GM19455 (cell line): ENCODE measurements at regions not wholly inside any gene's neighbourhood (a gene's known extent, or its start where the extent isn't known, plus 50 kb on each side); places are given as distances from the start of the nearest gene placed in this dataset.
"Not testable (repeated sequence)": the region's sequence is repeated elsewhere in the genome, so short reads cannot be mapped to it uniquely, and the experiment has no call there.

Experiments
- ATAC-seq: cut with Tn5 transposase; IDR thresholded peaks from one replicate; pipeline ENCODE4 v1.9.1; 2021; ENCODE audit not compliant: unreplicated experiment

DNA sequence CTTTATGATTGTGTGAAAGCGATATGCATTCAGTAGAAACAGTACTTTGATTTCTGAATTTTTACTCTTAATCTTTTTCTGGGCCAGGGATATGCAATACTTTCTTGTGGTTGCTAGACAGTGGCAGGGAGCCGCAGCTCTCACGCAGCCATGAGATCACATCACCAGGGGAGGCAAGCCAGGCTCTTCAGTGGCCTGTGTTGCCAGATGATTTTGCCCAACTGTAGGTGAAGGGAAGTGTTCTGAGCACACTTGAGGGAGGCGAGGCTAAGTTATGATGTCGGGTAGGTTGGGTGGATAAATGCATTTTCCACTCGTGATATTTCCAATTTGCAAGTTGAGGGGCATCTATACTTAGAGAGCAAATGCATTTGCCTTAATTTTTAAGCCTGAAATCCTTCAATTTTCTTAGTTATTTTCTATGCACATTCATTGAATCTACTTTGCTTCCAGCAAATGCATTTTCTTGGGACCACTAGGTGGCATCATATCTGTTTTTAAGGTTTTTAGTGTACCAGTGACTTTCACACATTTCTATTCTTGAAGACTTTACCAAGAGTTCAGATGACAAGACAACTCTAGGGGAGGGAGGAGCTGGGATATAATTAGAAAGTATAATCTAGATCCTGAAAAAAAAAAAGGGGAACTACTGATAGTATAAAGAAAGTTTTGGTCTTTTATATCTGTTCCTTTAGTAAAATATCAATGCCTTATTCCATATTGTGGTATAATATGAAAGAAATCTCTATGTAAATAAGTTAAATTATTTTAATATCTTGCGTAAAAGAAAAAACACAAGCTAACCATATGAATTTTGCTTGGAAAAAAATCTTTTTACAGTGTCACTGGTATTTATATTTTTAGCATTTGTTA, 643.3 kb downstream of the SOCS6 start:
- no peak for ATAC-seq

DNA sequence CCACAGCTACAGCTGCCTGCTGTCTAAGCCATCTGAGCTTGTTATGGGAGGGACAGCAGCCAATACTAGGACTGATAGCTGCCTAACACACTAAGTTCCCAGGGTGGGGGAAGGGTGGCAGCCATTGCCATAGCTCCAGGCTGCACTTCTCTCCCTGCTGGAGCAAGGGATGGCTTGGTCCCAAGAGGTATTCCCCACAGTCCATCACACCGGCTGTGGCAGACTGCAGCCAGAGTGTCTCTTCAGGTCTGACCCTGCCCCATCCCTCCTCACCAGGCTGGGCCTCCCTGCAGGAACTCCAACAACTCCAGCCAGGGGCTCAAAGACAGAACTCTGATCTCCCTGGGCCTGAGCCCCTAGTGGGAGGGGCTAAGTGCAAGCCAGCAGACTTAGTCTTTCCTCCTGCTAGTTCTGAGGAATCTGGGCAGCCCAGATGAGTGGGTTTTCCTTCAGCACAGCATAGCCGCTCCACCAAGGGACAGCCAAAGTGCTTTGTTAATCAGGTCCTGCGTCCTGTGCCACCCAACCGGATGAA, 632.1 kb downstream of the SOCS6 start:
- no peak for ATAC-seq

DNA sequence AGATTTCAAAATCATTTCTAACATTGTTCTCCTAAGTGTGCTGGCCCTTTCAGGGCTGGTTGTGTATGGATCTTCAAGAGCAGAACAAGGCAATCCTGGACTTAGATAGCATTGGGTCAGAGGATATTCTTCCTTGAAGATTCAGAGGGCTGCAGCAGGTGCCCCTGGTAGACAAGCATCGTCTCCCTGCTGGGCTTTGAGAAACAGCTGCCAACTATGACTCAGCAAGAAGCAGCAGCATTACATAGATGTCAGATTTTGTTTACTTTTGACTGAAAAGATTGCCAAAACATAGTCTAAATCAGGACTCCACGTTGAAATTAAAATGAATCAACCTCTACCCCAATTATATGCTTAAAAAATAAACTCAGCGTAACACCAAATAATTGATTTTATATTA, 618.8 kb downstream of the SOCS6 start:
- no peak for ATAC-seq

DNA sequence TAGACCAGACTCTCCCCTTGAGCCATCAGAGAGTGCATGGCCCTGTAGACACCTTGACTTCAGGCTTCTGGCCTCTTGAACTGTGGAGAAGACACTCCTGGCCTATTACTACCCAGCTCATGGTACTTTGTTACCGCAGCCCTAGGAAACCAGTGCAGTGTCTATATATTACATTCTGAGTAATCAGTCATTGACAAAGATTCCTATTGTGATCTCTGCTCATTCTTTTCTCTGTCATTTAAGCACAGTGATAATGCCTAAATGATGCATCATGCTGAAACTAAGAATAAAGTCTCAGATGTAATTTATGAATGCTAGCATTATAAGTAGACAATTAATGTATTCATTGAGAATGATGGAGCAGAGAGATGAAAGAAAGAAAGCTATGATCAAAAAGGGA, 603.5 kb downstream of the SOCS6 start:
- ATAC-seq, result no peak

DNA sequence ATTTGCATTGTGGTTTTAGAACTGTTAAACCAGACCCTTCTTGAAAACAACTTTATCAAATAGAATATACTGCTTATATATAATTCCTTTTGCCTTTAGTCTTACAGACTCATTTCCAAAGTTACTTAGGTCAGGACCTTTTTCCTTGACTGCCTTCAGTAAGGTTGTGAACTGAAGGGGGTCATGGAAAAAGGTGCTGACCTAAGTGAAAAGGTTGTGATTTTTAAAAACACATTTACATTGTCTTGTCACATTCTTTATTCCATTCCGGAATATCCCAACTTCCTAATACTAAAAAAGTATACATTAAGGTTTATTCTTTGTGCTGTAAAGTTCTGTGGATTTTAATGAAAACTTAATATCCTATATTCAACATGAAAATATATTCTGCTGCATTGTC, 581.4 kb downstream of the SOCS6 start:
- no peak for ATAC-seq

DNA sequence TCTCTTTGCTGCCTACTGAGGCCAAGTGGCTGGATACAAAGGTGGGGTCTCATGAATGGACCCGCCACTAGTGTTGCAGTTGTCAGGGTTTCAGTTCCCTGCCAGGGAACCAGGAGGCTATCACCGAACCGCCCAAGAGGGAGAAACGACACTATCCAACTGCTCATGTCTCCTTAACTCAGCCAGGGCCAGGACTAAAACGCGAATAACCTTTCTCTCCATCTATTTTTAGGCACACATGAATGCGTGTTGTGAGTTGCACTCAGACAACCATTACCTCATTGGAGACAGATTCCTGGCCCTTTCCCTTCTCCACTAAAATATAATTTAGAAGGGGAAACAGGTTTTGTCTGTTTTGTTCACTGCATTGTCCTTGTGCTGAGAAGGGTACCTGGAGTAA, 559.5 kb downstream of the SOCS6 start:
- no peak for ATAC-seq

DNA sequence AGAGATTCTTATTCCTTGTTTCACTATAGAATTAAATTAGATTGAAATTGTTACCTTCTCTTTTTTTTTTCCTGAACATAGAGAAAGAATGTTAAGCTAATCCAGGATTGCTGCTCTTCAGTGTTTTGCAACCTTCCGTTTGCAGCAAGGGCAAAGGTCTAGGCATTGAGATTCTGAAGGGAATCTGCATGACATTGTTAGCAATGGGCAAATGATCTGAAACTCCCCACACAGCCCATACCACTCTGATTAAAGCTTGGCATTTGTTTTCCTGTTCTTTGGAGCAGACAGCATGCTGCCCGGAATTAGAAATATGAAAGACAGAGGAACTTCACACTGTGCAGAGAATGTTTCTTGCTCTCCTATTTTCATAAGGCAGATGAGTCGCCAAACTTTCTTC, 551.8 kb downstream of the SOCS6 start:
- ATAC-seq, result no peak

DNA sequence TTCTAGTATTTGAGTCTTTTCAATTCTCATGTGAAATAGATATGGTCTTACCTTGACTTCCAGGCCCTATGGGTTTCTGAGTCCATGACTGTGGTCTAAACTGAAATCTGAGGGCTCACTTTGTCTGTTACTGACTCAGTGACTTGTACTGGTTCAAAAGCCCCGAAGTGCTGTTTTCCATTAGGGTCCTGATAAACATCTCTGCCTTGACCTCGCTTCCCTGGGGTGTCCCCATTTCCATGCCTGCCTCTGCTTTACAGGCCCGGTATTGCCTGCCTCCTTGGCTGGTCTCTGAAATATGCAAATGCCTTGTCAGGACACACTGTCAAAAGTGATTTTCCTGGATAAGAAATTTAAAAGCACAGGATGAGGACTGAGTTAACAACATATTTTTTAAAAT, 538.8 kb downstream of the SOCS6 start:
- no peak for ATAC-seq

DNA sequence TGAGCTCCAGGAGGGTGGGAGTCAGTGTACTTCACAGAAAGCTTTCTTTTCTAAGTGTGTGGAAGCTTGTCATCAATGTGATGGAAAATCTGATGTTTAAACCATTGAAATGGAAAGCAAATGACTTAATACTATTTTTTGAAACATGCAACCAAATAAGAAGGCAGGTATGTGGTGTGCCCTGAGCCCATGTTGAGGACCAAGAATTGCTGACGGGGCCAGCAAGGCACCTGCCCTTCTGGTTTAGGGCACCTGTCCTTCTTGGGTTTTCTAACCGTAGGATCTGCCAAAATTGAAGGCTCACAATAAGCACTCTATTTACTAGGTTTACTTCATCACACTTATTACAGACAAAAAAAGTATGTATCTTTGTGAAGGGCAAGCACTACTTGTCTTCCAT, 537.7 kb downstream of the SOCS6 start:
- ATAC-seq, result no peak

DNA sequence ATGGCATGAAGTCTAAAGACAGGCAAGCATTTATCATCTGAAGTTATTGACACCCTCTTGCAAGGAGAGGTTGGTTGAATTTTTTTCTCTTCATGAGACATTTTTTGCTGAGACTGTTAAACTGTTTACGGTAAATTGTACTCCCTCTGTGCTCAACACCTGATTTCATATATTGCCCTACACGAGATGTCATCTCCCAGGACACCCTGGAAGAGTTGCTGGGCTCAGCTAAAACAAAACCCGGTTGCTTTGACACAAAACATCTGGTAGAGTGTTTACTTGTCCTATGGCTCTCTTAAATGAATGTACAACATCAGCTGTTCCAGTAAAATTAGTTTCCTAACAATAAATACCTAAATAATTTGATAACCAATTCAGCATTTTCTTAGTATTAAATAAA, 533.8 kb downstream of the SOCS6 start:
- ATAC-seq, result no peak

DNA sequence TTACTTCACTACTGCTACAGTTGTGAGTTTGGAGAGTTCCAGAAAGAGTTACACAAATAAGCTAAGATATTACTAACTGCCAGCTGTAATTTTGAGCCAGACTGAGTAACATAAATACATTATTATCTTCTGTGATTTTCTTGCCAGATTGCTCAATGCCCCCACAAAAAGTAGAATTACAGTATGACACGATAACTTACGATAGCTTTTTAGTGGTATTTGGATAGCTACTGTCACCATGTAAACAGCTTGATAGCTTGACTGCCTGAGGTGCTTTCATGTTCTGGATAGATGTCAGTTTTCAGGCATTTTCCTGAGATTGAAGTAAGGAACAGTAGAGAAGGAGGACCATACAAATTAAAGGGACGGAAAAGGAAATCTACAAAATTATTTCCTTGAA, 533.3 kb downstream of the SOCS6 start:
- no peak for ATAC-seq

DNA sequence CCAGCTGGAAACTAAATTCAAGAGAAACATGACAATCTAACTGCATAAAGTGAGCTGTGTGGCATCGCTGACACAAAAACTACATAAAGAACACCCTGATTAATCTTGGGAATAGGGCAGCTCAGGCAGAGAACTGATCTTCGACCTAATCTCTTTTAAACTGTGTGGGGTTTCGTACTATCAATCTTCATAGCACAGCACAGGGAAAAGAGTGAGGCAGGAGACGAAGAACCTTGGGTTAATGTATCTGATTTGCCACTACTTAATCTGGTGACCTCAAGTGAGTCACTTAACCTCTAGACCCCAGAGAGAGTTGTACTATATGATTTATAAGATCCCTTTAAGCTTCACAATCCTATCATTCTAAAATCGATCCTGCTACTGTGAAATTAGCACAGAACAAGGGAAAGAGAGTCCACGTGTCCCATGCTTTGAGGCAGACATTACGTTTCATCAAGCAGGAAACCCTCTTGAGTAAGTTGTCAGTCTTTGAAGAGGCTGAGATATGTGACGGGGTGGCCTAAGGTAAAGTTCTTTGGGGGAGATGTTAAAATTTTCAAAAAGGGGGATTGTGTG, 519.7 kb downstream of the SOCS6 start:
- no peak for ATAC-seq

DNA sequence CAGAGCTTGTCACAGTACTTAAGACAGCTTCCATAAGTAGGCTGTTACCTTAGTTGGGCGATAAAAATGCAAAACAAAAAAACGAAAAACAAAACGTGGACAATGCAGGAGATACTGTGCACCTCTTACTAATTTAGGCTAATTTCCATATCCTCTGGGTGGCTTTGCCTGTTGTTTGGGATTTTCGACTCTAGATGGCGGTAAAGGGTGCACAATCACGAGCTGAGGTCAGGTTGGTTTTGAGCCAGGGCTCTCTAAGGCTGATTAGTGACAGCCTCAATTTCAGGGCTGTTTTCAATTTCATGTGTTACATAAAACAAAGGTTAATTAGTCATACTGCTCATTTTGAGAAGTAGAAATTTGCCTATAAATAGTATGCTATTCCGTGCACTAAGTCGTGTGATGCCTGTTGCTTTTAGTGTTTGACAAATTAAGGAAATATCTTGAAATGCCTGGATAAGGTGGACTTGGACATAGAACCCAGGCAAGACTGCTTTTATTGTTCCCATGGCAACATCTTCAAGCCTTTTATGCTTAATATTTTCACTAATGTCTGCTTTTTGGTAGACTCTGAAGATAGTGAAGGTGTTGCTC, 493.1 kb downstream of the SOCS6 start:
- ATAC-seq, result peak; percentile 95

DNA sequence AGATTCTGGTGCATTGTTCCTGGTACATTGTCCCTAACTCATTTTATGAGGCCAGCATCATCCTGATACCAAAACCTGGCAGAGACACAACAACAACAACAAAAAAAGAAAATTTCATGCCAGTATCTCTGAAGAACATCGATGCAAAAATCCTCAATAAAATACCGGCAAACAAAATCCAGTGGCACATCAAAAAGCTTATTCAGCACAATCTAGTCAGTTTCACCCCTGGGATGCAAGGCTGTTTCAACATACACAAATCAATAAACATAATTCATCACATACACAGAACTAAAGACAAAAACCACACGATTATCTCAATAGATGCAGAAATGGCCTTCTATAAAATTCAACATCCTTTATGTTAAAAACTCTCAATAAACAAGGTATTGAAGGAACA, 477.4 kb downstream of the SOCS6 start:
- not testable (repeated sequence) for ATAC-seq

DNA sequence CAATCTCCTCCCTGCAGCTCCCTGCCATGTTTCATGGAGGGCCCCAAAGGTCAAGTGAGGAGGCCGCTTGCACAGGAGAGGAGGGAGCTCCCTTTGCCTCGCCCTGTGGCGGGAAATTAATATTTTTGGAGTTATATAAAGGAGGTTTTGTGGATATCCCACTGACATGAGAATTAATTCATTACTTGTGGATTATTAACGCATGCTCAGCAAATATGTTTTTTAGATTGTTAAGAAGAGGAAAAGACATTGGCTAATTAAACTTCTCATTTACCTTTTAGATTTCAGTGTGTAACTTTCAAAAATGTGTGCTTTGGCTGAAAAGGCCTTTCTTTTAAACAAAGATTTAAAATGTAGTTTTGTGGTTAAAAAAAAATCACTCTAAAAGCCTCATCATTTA, 474.0 kb downstream of the SOCS6 start:
- ATAC-seq, result no peak

DNA sequence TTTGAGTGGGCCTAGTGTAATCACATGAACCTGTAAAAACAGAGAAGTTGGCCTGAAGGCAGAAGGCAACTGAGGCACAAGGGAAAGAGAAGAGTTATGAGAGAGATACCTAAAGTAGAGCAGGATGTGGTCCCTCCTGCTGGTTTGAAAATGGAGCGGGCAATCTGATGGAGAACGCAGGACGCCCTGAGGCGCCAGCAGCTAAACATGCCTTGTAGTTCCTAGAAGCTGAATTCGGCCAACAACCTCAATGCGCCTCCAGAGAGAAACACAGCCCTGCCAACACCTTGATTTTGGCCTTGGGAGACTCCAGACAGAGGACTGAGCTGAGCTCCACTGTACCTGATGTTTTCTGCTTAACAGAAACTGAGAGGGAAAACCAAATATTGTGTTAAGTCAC, 469.9 kb downstream of the SOCS6 start:
- no peak for ATAC-seq

DNA sequence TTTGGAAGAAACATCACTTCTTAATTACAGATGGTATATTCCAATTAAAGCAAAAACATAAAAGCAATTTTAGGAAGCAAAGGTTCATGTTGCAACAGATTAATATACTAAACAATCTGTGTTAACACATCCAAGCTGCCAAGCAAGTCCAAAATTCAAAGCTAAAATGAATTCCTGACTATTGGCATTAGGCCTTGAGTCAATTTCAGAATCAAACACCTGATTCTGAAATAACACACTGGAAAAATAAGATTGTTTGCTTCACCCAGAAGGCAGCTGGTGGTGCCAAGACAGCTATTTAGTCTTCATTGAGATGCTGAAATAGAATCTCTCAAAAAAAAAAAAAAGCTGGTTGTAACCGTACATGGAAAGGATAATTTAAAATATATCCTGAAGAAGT, 465.6 kb downstream of the SOCS6 start:
- no peak for ATAC-seq

DNA sequence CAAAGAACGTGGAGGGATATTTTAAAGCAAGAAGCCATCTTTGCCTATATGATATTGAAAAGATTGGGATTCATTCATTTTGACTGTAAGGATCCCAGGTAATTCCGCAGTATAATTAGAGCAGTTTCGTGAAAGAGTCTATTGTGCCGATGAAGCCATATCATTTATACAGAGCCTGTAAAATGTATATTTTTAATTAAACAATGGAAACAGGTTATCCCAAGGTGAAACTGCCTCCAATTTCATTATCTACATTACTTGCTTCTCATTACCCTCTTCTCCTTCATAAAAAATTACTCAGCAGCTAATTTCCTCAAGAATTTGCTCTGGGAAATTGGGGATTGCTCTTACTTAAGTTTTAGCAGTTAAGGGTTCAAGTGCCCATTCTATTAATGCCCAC, 444.1 kb downstream of the SOCS6 start:
- no peak for ATAC-seq

DNA sequence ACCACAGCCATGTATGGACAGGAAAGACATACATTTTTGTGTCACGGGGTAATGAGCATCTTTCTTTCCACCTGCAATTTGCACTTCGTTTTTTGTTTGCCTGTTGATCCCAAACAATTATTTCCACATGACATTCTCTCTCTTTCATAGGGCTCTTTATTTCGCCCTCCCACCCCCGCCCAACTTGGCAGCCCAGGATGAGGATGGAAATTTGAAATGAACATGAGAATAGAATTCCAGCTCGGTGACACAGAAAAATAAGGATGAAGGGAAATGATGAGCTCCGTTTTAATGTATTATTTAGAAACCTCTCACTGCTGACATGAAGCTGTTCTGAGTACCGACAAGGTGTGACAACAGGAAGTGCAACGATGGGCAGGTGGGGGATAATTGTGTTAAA, 443.3 kb downstream of the SOCS6 start:
- ATAC-seq, result no peak

DNA sequence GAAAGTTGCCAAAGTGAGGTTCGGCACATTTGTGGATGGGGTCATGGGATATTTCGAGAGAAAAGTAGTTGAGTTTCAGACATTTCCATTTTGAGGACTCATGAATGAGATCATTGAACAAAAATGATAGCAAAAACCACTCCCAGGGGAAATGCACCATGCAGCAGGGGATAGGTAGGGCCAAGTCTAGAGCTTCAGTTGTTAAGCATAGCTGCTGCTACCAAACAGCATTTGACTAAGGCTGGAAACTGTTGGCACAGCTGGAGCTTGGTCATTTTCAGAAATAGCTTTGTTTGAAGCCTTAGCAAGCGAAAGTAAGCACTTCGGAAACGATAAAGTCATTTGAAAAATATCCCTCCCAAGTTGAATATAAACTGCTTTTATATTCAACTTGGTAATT, 431.8 kb downstream of the SOCS6 start:
- no peak for ATAC-seq

DNA sequence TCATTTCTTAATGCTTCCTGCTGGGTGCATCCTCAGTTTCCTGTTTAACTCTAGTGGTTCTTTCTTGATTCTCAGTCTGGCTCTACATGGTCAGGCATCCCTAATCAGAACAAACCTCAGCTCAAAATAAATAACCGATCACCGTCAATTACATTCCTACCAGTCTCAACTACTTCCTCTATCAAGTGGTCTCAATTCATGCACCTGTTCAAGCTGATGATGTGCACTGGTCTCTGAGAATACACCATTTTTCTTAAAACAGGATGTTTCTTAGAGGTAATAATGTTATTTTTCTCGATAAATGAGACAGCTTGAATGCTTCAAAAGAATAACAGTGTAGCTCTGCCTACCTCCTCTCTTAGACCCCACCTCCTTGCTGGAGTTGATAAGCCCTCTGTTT, 420.9 kb downstream of the SOCS6 start:
- no peak for ATAC-seq

DNA sequence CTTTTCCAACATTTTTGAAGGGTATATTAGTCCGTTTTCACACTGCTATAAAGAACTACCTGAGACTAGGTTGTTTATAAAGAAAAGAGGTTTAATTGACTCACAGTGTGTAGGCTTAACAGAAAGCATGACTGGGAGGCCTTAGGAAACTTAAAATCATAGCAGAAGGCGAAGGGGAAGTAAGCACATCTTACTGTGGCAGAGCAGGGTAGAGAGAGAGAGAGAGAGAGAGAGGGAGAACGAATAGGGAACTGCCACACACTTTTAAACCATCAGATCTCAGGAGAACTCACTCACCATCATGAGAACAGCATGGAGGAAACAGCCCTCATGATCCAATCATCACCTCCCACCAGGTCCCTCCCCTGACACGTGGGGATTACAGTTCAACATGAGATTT, 420.3 kb downstream of the SOCS6 start:
- no peak for ATAC-seq
